Activated naive CD4-positive, alpha-beta T cell treated with anti-CD3 and anti-CD28 coated beads for 36 hours (primary cell): ENCODE measurements at regions not wholly inside any gene's neighbourhood (a gene's known extent, or its start where the extent isn't known, plus 50 kb on each side); places are given as distances from the start of the nearest gene placed in this dataset.
"Not testable (repeated sequence)": the region's sequence is repeated elsewhere in the genome, so short reads cannot be mapped to it uniquely, and the experiment has no call there.

Experiments used
- CTCF ChIA-PET: fragments of 350-600 bp; sonication (Branson Sonifier 250); formaldehyde crosslinking; loops from one replicate; lab custom pipeline; 2021; ENCODE audit warnings: antibody characterized with exemption; lab: Charles Lee
- DNase-seq: peaks from one replicate; pipeline ENCODE4 v3.0.0-alpha.2; 2020
- H3K27ac Mint-ChIP-seq: one replicate; pipeline ENCODE4 v1.8.0; 2021; ENCODE audit warnings: mild to moderate bottlenecking, mixed read lengths
- H3K27me3 Mint-ChIP-seq: one replicate; pipeline ENCODE4 v1.8.0; 2021; ENCODE audit warnings: low read depth, mixed read lengths
- H3K36me3 Mint-ChIP-seq: one replicate; pipeline ENCODE4 v1.8.0; 2021; ENCODE audit warnings: low read depth, mixed read lengths
- H3K4me1 Mint-ChIP-seq: one replicate; pipeline ENCODE4 v1.8.0; 2021; ENCODE audit warnings: low read depth, mixed read lengths
- H3K4me3 Mint-ChIP-seq: one replicate; pipeline ENCODE4 v1.8.0; 2021; ENCODE audit warnings: mild to moderate bottlenecking, moderate library complexity, mixed read lengths
- H3K9me3 Mint-ChIP-seq: one replicate; pipeline ENCODE4 v1.8.0; 2021; ENCODE audit warnings: mixed read lengths
- intact Hi-C: fragments of 100-400 bp; cut with micrococcal nuclease; formaldehyde crosslinking; loops from one replicate; pipeline ENCODE4 v1.15.1; 2023

- H3K27ac Mint-ChIP-seq, DNase-seq, CTCF ChIA-PET, H3K4me3 Mint-ChIP-seq, H3K9me3 Mint-ChIP-seq, H3K4me1 Mint-ChIP-seq, intact Hi-C loops, H3K36me3 Mint-ChIP-seq, H3K27me3 Mint-ChIP-seq: not testable (repeated sequence)
Observed at GRCh38 chr16:15307184-15307583, 70.9 kb downstream of the NPIPA5 start.

DNA sequence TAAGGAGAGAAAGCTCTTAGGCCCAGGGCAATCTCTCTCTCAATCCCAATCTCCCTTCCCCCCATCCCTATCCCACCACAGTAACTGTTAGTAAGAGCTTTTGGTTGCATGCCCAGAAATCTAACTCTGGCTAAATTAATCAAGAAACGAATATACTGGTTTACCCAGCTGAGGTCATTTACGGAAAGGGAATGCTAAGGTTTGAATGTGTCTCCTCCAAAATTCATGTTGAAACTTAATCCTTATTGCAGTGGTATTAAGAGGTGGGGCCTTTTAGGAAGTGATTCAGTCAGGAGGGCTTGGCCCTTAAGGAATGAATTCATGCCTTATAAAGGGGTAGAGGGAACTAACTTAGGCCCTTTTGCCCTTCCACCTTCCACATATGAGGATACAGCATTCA is 72.2 kb downstream of the NPIPA5 start:
- H3K9me3 Mint-ChIP-seq, intact Hi-C loops, H3K4me1 Mint-ChIP-seq, H3K36me3 Mint-ChIP-seq, H3K27me3 Mint-ChIP-seq, H3K4me3 Mint-ChIP-seq, H3K27ac Mint-ChIP-seq, CTCF ChIA-PET, DNase-seq: not testable (repeated sequence)

DNA sequence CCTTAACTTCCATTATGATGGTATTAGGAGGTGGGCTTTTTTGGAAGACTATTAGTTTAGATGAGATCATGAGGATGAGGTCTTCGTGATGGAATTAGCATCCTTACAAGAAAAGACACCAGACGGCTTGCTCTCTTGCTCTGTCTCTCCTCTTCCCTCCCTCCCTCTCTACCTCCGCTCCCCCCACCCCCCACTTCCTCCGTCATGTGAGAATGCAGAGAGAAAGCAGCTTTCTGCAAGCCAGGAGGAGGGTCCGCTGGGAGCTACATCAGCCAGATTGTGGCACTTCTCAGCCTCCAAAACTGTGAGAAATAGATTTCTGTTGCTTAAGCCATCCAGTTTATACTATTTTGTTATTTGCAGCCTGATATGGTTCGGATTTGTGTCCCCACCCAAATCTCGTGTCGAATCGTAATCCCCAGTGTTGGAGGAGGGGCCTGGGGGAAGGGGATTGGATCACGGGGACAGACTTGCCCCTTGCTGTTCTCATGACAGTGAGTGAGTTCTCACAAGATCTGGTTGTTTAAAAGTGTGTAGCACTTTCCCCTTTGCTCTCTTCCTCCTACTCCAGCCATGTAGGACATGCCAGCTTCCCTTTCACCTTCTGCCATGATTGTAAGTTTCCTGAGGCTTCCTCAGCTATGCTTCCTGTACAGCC is 74.3 kb downstream of the NPIPA5 start:
- CTCF ChIA-PET, H3K36me3 Mint-ChIP-seq, H3K4me3 Mint-ChIP-seq, H3K27ac Mint-ChIP-seq, H3K27me3 Mint-ChIP-seq, intact Hi-C loops, H3K9me3 Mint-ChIP-seq, H3K4me1 Mint-ChIP-seq: not testable (repeated sequence)
- peak; percentile 4 for DNase-seq

- H3K9me3 Mint-ChIP-seq, H3K36me3 Mint-ChIP-seq, DNase-seq, H3K4me1 Mint-ChIP-seq, CTCF ChIA-PET, intact Hi-C loops, H3K27me3 Mint-ChIP-seq, H3K27ac Mint-ChIP-seq, H3K4me3 Mint-ChIP-seq: not testable (repeated sequence)
Observed at GRCh38 chr16:15297104-15297503, 81.0 kb downstream of the NPIPA5 start.

DNA sequence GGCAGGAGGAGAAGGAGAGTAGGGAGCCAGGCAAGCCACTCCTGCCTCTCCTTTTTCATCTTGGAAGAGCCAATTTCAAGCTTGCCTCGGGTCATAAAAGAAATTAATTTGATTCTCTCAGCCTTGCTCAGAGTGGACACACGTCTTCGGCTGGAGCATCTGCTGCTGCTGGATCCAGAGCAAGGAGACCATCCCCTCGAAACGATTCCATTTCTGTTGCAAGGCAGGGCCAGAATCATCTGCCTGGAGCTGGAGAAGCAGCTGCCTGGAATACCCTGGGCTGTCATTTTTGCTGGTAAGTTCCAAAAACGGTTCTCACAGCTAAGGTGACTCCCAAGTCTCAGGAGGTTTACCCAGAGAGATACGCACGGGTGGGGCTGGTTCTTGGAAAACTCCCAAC is 103.3 kb downstream of the NPIPA5 start:
- H3K27ac Mint-ChIP-seq, intact Hi-C loops, CTCF ChIA-PET, H3K36me3 Mint-ChIP-seq, H3K4me1 Mint-ChIP-seq, H3K4me3 Mint-ChIP-seq, DNase-seq, H3K27me3 Mint-ChIP-seq, H3K9me3 Mint-ChIP-seq: not testable (repeated sequence)

GRCh38 chr16:15273964-15274363 is 104.1 kb downstream of the NPIPA5 start:
- H3K27ac Mint-ChIP-seq, CTCF ChIA-PET, H3K4me3 Mint-ChIP-seq, H3K36me3 Mint-ChIP-seq, H3K9me3 Mint-ChIP-seq, H3K4me1 Mint-ChIP-seq, DNase-seq, intact Hi-C loops, H3K27me3 Mint-ChIP-seq: not testable (repeated sequence)

- H3K9me3 Mint-ChIP-seq, H3K4me3 Mint-ChIP-seq, intact Hi-C loops, CTCF ChIA-PET, H3K27me3 Mint-ChIP-seq, H3K4me1 Mint-ChIP-seq, DNase-seq, H3K27ac Mint-ChIP-seq, H3K36me3 Mint-ChIP-seq: not testable (repeated sequence)
Observed at GRCh38 chr16:15266941-15267340, 111.2 kb downstream of the NPIPA5 start.

GRCh38 chr16:15262212-15262611 is 115.9 kb downstream of the NPIPA5 start:
- H3K4me3 Mint-ChIP-seq, DNase-seq, H3K27me3 Mint-ChIP-seq, H3K36me3 Mint-ChIP-seq, H3K4me1 Mint-ChIP-seq, CTCF ChIA-PET, intact Hi-C loops, H3K27ac Mint-ChIP-seq, H3K9me3 Mint-ChIP-seq: not testable (repeated sequence)

- H3K36me3 Mint-ChIP-seq, H3K27me3 Mint-ChIP-seq, H3K9me3 Mint-ChIP-seq, DNase-seq, H3K4me1 Mint-ChIP-seq, CTCF ChIA-PET, H3K27ac Mint-ChIP-seq, intact Hi-C loops, H3K4me3 Mint-ChIP-seq: not testable (repeated sequence)
Observed at GRCh38 chr16:15247971-15248370, 130.1 kb downstream of the NPIPA5 start.

DNA sequence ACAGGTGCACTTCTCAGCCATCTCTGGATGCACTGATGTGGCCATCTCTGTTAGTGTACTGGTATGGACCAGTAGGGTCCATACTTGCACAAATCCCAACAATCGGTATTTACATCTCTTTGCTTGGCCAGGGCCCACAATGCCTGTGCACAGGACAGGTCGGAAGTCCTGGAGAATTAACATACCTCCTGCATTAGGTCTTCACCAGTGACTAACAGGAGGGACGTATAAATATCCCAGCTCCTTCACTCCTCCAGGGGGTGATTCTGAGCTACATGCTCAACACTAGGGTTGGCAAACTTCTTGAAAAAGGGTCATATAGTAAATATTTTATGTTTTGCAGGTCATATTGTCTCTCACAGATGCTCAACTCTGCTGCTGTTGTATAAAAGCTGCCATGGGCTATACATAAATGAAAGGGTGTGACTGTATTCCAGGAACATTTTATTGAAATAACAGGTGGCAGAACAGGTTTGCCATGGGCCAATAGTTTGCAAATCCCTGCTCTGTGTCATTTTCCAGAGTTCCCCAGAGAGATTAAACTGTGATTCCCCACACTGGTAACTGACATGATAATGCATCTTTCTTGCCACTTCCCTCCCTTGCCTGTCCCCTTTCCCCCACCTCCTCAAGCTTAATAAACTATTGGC is 141.3 kb downstream of the NPIPA5 start:
- H3K4me1 Mint-ChIP-seq, intact Hi-C loops: not testable (repeated sequence)

GRCh38 chr16:15235140-15235539 is 141.1 kb upstream of the RRN3 start:
- intact Hi-C loops, CTCF ChIA-PET: not testable (repeated sequence)

More for the DNA sequence above, 141.3 kb downstream of the NPIPA5 start:
- CTCF ChIA-PET, H3K9me3 Mint-ChIP-seq, DNase-seq, H3K27me3 Mint-ChIP-seq, H3K36me3 Mint-ChIP-seq, H3K27ac Mint-ChIP-seq, H3K4me3 Mint-ChIP-seq: not testable (repeated sequence)

GRCh38 chr16:15234702-15235101 is 140.6 kb upstream of the RRN3 start:
- H3K36me3 Mint-ChIP-seq, H3K27me3 Mint-ChIP-seq, CTCF ChIA-PET, H3K9me3 Mint-ChIP-seq, DNase-seq, H3K4me1 Mint-ChIP-seq, H3K4me3 Mint-ChIP-seq, intact Hi-C loops, H3K27ac Mint-ChIP-seq: not testable (repeated sequence)

More at GRCh38 chr16:15235140-15235539, 141.1 kb upstream of the RRN3 start:
- not testable (repeated sequence) for H3K27ac Mint-ChIP-seq, H3K4me1 Mint-ChIP-seq, H3K27me3 Mint-ChIP-seq, H3K36me3 Mint-ChIP-seq, H3K4me3 Mint-ChIP-seq, H3K9me3 Mint-ChIP-seq, DNase-seq

- H3K36me3 Mint-ChIP-seq, H3K27ac Mint-ChIP-seq, H3K9me3 Mint-ChIP-seq, H3K4me1 Mint-ChIP-seq, CTCF ChIA-PET, H3K4me3 Mint-ChIP-seq, intact Hi-C loops, DNase-seq, H3K27me3 Mint-ChIP-seq: not testable (repeated sequence)
Observed at GRCh38 chr16:15230432-15230831, 136.4 kb upstream of the RRN3 start.
